GM21367 (cell line): ENCODE measurements at regions not wholly inside any gene's neighbourhood (a gene's known extent, or its start where the extent isn't known, plus 50 kb on each side); places are given as distances from the start of the nearest gene placed in this dataset.

Source experiments
- ATAC-seq: cut with Tn5 transposase; IDR thresholded peaks from one replicate; pipeline ENCODE4 v1.9.1; 2021; ENCODE audit not compliant: unreplicated experiment

GRCh38 chr12:77630790-77631445, 199.8 kb upstream of the NAV3 start:
- ATAC-seq: no peak

DNA sequence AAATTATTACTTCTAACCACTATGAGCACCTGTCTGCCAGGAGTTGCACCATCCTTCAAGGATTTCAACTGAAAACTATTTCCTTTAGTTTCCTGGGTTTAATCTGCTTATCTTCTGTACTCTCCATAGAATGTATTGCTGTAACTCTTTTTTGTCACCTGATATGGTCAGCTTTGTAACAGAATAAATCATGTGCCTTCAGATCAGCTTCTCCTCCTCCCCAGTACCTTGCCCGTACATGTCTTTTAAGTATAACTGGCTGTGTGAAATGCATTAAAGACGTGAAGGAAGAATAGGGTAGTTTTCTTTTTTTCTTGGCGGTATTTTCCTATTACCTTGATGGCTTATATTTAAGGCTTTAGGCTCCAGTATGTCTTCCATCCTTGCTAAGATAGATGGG, 200.3 kb upstream of the NAV3 start:
- ATAC-seq: no peak

GRCh38 chr12:77629141-77629540, 201.6 kb upstream of the NAV3 start:
- ATAC-seq: no peak

GRCh38 chr12:77625441-77625840, 205.3 kb upstream of the NAV3 start:
- no peak for ATAC-seq

- ATAC-seq: no peak
Measured at GRCh38 chr12:77619425-77619824, 211.3 kb upstream of the NAV3 start.

DNA sequence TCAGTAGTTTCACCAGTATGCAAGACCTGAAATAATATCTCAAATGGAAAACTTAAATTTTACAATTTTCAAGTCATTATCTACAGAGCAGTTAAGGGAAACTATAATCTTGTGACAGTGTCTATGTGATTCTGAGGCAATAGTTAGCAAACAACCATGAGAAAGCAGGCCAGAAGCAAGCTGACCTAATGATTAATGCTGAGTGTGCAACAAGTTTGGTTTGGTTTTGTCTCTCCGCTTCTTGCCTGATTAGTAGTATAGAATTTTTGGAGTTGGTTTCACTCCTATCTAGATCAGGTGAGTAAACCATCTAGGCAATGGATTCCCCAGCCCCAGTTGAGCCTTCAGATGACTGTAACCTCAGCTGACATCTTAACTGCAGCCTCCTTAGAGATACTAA, 212.9 kb upstream of the NAV3 start:
- ATAC-seq: no peak

GRCh38 chr12:77615332-77615731, 215.4 kb upstream of the NAV3 start:
- ATAC-seq: no peak

- ATAC-seq: no peak
Measured at GRCh38 chr12:77613411-77613810, 217.3 kb upstream of the NAV3 start.

GRCh38 chr12:77610446-77610845, 220.2 kb upstream of the NAV3 start:
- ATAC-seq: no peak

GRCh38 chr12:77609016-77609415, 221.7 kb upstream of the NAV3 start:
- ATAC-seq: no peak

DNA sequence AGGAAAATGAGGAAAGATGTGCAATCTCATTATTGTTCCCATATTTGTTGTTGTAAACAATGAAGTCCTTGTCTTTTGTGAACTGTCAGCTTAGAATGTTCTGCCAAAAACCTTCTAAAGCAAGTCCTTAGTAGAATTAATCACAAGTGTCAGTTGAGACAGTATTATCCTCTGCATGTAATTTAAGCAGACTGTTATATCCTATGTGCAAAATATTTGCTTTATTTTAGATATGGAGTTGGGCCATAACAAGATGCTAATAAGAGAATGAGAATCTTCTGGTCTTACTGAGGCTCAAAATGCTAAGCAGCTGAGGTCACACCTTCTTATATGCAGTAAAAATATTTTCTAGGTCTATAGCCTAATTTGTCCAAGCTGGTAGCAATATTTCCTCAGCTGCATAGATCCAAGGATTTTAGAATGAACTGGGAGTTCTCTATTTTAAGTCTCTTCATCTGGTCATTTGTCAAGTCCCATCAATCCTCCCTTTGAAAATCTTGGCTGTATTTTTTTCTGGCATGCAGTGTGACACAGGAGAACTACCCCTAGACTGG, 222.3 kb upstream of the NAV3 start:
- ATAC-seq: no peak

- no peak for ATAC-seq
Measured at GRCh38 chr12:77606348-77606747, 224.3 kb upstream of the NAV3 start.

DNA sequence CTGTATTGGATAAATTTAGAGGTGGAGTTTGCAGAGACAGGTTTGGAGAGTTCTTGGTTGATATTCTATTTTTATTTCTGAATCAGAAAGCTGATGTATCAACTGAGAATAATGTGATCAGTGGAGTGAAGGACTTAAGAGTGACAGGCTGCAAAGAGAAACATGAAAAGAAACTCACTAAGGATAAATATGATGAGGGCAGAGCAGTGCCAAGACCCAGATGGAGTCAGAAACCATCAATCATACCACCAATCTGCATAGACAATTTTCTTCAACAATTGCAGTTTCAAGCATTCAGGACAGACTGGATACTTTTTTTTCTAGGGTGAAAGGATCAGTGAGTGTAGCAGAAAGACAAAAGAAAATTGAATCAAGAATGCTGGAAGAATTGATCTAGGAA, 226.7 kb upstream of the NAV3 start:
- no peak for ATAC-seq

DNA sequence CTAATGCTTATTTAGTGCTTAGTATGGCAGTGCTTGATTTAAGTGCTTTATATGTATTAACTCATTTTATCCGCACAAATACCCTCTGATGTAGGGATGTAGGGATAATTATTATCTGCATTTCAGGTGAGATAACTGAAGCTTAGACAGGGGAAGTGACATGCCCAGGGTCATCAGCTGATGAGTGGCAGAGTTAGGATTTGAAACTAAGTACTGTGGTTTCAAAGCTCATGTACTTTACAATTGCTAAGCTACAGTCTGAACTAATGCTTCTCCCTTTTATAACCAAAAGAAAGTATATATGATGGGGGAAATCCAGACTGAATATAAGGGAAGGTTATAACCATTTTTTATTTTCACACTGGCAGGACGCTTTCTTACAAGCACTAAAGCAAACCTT, 229.6 kb upstream of the NAV3 start:
- ATAC-seq: no peak

- no peak for ATAC-seq
Measured at GRCh38 chr12:77600468-77600843, 230.2 kb upstream of the NAV3 start.

DNA sequence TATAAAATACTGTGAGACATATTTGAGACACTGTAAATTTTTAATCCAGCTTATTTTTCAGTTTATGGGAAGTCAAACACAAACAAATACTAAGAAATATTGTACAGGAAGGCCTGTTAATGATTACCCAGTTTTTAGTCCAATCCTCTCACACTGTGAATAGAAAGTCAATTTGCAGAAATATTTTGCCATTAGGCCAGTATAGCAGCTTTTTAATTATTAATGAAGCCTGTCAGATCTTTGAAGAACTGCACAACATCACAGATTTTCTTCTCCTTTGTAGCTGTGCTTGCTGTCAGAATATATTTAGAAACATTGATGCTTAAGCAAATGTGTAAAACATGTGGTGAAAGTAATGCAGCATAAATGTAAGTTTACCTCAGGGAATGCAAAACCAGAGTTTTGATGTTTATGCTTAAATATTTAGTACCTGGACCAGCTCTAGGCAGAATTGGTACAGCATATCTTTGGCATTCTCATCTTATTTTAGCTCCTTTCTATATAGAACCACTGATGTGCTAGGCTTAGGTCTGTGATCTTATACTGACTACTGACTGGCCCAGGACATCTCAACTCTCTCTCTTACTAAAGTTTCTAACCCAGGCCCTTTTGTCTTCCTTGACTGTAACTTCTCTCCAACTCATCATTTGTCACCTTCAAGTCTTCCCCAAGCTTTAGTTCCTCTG, 230.8 kb upstream of the NAV3 start:
- ATAC-seq: peak; percentile 64

GRCh38 chr12:77594366-77594765, 236.3 kb upstream of the NAV3 start:
- ATAC-seq: no peak

GRCh38 chr12:77592836-77593235, 237.9 kb upstream of the NAV3 start:
- no peak for ATAC-seq

DNA sequence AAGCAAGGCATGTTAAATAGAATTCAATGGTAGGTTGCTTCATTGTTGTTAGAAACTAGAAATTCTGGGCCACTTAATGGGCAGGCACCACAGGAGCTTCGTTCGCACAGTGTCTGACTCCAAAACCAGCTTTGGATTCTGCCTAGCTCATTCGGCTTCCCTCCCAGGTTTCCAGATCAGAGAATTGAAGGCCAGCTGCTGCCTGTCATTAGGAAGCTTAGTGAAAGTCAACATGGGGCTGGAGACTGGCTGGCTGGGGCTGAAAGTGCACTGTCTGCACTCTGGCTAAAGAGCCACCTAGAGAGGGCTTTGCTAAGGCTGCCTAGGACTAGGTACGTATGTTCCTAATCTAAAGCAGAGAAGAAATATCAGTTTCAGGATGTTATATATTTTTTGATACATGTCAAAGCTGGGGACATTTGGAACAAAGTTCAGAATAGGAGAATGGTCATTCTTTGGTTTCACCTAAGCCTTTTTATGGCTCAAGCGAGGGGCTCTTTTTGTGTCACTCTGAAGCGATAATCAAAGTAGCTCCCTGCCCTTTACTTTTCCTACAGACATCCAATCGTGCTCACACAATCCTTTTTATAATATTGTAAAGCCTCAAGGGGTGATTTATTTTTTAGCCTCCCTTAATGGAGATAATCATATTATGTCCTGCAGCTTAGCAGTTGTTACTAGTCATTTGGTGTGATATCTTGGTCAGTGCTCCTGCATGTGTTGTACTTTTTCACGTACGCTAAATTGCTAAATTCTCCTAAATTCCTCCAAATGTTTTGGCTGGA, 238.5 kb upstream of the NAV3 start:
- no peak for ATAC-seq

DNA sequence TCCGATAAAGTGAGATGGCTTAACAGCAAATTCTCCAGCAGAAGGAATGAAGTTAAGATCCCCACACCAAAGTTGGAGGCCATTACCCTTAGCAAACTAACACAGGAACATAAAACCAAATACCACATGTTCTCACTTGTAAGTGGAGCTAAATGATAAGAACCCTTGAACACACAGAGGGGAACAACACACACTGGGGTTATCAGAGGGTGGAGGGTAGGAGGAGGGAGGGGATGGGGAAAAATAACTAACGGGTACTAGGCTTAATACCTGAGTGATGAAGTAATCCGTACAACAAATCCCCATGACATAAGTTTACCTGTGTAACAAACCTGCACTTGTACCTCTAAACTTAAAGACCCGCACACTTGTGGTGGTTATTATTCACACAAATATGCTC, 240.4 kb upstream of the NAV3 start:
- no peak for ATAC-seq

DNA sequence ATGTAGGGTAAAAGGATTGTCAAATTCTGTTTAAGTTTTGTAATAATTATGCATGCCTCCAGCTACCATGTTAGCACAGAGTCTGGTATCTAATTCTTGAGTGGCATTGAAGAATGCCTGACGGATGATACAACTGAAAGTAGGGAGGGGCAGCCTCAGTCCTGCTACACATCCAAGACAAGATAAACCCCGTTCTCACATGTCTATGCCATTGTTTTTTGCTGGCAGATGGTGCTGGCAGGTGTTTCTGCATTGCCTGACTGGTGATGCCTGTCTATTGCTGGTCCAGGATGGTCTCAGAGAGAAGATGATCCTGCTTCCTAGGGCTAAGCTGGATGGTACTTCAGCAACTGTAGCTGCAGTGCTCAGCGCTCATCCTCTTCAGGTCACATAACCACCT, 245.8 kb upstream of the NAV3 start:
- ATAC-seq: no peak
